Dedifferentiated amniotic fluid mesenchymal stem cell (primary cell): ENCODE measurements at regions not wholly inside any gene's neighbourhood (a gene's known extent, or its start where the extent isn't known, plus 50 kb on each side); places are given as distances from the start of the nearest gene placed in this dataset.

ENCODE experiments used
- DNase-seq: peaks from one replicate; pipeline ENCODE4 v3.0.0-alpha.2; 2016; ENCODE audit errors: extremely low spot score

GRCh38 chr15:95370291-95370690, 960.2 kb upstream of the NR2F2 start:
- no peak for DNase-seq

- no peak for DNase-seq
Observed at GRCh38 chr15:95371664-95372063, 958.8 kb upstream of the NR2F2 start.

DNA sequence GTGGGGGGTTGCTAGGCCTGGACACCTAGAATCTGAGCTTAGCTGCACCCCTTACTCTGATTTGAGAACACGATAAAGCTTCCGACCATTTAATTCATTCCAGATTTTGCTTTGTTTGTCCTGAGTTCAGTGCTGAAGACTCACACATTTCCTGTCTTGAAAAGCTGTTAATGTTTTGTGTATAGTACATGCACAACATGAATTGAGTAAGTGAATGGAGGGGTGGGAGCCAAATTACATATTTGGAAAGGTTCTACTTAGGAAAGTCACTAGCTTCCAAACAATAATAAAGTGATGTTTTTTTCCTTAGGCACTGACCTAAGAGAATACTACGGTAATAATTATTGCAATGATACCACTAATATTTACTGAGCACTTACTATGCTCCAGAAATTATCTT, 955.2 kb upstream of the NR2F2 start:
- DNase-seq, result no peak

- no peak for DNase-seq
Observed at GRCh38 chr15:95377258-95377852, 953.1 kb upstream of the NR2F2 start.

- peak; percentile 26 for DNase-seq
Observed at GRCh38 chr15:95394186-95395067, 936.1 kb upstream of the NR2F2 start.

GRCh38 chr15:95400428-95400827, 930.1 kb upstream of the NR2F2 start:
- DNase-seq, result no peak

DNA sequence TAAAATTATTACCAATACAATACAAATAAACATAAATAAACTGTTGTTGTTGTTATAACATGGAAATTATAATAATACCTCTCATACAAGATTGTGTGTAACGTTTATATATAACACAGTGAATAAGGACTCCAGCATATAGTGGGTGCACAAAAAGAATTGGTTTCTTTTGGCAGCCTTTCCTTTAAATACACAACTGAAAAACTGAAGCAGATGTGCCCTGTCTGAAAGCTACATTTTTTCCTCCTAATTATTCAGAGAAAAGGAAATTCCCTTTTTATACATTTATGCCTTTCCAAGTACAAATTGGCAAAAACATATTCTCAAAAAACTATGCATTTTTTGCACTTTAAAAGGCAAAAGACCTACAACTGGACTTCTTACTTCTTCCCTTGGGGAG, 928.9 kb upstream of the NR2F2 start:
- peak; percentile 35 for DNase-seq

DNA sequence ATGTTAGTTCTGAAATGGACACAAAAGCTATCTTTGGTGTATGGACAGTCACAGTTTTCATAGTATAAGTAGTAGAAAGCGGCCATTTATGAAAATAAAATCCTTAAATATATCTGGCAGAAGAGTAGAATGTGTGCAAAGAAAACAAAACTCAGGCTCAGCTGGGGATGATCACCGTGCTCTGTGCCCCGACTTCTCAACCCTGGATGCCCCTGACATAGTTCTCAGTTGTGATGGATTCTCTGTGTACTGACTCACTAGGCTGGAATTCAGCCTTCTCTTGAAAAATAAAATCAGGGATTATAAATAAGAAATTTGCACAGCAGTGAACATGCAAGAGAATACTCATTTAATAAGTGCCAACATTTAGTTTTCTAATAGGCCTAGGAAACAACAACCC, 925.1 kb upstream of the NR2F2 start:
- no peak for DNase-seq

- no peak for DNase-seq
Observed at GRCh38 chr15:95407534-95407933, 923.0 kb upstream of the NR2F2 start.

DNA sequence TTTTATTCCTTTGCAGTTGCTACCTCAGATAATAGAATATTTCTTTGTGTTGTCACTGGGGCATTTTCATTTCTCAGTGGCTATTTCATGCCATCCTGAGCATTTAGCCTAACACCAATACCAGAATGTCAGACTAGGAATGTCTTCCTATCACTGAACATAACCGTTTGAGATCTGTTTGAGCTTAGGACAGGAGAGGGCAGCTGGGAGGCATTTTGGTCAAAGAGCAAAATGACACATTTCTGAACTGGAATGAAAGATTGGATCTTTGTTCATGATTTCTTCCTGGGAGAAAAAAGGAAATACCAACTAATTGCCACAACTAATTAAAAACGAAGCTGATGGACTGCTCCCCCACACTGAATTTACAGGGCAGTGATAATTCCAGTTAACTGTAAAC, 921.3 kb upstream of the NR2F2 start:
- no peak for DNase-seq

GRCh38 chr15:95409626-95410310, 920.7 kb upstream of the NR2F2 start:
- DNase-seq, result no peak

DNA sequence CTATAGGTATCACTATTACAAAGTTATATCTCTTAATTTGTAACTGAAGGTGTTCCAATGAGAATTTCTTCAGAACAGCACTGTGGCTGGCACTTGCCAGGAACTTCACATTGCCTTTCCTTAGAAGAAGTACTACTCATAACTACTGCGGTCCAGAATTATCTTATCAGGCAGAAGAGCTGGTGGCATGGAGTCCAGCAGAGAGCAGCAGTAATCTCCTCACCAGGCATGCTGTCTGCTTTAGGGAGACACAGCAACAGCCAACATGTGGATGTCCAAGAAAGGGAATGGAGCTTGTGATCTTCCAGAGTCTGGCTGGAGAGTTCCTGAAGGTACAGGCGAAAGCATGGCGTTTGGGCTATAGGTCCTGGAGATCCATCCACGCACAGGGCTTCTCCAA, 919.7 kb upstream of the NR2F2 start:
- DNase-seq, result no peak

DNA sequence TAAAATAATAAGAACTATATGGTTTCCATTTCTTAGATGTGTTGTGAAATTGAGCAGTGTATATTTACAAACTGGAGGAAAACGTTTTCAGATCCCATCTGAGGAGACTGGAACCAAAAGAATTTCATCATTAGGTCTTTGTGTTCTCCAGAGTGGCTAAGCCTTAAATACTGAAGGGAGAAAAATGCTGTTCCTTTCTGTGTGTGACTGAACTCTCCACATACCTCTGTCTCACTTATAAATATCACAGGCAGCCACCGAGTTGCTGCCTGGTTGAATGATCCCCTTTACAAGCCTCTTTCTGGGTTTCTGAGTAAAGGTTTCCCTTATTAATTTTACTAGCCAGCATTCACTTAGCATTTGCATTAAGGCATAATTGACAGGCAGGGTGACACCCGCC, 913.9 kb upstream of the NR2F2 start:
- no peak for DNase-seq

DNA sequence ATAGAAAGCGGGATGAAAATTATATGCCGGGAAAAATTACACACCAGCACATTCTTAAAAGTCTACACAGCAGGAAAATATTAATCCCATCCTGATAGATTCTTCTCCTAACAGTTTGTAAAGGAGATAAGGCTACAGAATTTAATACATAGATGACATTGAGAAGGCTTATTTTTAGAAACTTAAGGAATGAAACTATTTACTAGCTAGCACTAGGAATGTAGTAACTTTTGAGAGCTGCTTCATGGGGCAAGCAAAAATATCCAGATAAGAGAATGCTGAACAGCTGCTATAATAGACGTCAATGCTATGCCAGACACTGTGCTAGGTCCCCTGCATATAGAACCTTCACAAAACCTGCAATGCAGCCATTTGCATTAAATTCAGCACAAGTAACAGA, 912.7 kb upstream of the NR2F2 start:
- no peak for DNase-seq

DNA sequence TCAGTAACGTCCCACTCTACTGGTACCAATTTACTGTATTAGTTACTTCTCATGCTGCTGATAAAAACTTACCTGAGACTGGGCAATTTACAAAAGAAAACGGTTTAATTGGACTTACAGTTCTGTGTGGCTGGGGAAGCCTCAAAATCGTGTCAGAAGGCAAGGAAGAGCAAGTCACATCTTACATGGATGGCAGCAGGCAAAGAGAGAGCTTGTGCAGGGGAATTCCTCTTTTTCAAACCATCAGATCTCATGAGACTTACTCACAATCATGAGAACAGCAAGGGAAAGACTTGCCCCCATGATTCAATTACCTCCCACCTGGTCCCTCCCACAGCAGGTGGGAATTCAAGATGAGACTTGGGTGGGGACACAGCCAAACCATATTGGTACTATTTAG, 908.2 kb upstream of the NR2F2 start:
- no peak for DNase-seq

DNA sequence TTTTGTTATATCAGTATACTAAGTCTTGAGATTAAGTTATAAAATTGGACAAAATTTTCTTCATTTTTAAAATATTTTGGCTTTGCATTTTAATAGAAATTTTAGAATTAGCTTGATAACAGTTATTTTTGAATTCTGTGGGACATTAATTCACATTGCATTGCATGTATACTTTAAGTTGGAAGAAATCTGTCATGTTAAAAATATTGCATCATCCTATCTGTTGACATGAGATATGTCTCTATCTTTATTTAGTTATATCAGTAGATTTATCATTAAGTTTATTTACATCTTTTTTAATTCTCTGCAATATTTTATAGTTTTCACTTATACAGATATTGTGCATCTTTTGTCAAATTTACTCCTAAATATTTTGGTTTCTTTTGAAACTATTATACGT, 904.6 kb upstream of the NR2F2 start:
- DNase-seq, result no peak

- no peak for DNase-seq
Observed at GRCh38 chr15:95429345-95429744, 901.2 kb upstream of the NR2F2 start.

- DNase-seq, result no peak
Observed at GRCh38 chr15:95431518-95431917, 899.0 kb upstream of the NR2F2 start.

DNA sequence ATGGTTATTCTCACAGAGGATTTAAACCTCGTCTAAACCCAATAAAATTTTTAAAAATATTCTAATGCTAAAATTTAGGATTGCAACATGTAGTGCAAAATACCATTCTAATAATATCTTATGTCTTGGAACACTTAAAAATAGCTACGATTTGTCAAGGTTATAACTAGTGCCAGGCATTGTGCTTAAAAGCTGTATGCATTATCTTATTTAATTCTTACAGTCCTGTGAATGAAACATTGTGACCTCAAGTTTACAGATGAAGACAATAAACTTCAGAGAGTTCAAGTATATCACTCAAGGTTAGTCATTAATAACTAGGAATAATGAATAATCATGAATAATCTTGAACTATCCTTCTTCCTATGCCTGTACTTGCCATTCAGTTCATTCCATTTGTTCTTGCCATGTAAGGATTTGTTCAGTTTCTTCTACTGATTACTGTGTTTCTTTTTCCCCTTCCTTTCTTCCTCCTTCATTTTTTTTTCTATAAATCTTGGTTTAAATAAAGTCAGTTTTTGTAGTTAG, 897.6 kb upstream of the NR2F2 start:
- DNase-seq, result no peak

- DNase-seq, result no peak
Observed at GRCh38 chr15:95439922-95440376, 890.6 kb upstream of the NR2F2 start.

DNA sequence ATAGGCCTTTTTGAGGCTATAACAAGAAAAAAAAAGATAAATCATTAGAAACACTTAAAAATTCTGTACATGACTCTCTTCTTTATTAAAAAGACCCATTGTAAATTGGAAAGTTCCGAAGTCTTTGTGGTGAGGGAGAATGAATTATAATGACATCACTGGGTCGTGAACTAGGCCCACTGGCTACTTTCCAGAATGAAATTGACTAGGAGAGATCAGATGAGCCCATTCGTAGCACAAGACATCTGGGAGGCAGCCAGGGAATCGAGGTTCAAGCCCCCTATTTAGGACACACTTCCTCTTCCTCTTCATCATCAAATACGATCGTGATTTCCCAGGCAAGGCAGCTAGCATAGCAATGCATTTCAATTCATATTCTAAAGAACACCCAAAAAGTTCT, 889.8 kb upstream of the NR2F2 start:
- no peak for DNase-seq

DNA sequence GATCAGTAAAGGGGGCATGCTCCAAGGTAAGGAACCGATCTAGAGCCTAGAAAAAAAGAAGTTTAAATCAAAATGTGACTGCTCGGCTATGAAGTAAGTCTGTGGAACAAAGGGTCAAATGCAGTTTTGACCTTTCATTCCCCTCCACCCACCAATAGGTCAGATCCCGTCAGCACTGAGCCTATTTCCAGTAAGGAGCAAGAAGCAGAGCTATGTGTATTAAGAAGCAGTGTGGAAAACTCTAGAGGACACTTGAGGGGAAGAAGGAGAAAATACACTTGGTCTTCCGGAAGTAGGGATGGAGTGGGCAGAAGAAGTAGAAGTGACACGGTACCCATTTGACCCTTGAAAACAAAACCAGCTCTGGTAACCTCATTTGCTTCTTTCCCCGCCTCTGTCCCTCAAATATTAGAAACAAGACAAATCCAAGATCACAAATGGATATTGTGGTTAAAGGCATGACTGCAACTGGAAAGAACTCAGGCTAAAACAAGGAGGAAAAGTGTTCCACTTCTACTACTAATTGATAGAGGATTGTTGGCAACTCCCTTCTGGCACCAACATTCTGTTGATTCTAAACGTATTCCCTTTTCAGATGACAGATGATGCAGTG, 888.3 kb upstream of the NR2F2 start:
- no peak for DNase-seq
